Chondrocyte (in vitro differentiated cells): ENCODE measurements at regions not wholly inside any gene's neighbourhood (a gene's known extent, or its start where the extent isn't known, plus 50 kb on each side); places are given as distances from the start of the nearest gene placed in this dataset.

Experiments used
- DNase-seq: peaks from one replicate; pipeline ENCODE4 v3.0.0; 2021; ENCODE audit warnings: mixed read lengths, low spot score
- H3K27ac Mint-ChIP-seq: one replicate; pipeline ENCODE4 v1.8.0; 2021; ENCODE audit warnings: mild to moderate bottlenecking, moderate library complexity, mixed read lengths; ENCODE audit not compliant: unreplicated experiment
- H3K27me3 Mint-ChIP-seq: 2 replicates; pipeline ENCODE4 v1.8.0; 2021; ENCODE audit warnings: low read depth, mixed read lengths
- H3K36me3 Mint-ChIP-seq: 2 replicates; pipeline ENCODE4 v1.8.0; 2021; ENCODE audit warnings: low read depth, mixed read lengths
- H3K4me1 Mint-ChIP-seq: 2 replicates; pipeline ENCODE4 v1.8.0; 2021; ENCODE audit warnings: low read depth, mild to moderate bottlenecking, mixed read lengths
- H3K4me3 Mint-ChIP-seq: one replicate; pipeline ENCODE4 v1.8.0; 2021; ENCODE audit warnings: mild to moderate bottlenecking, moderate library complexity, mixed read lengths; ENCODE audit not compliant: unreplicated experiment
- H3K9me3 Mint-ChIP-seq: 2 replicates; pipeline ENCODE4 v1.8.0; 2021; ENCODE audit warnings: low read depth, mixed read lengths
- TF ChIP-seq, protein P1 (sequence below): fragments of 200-600 bp; sonication (generic); IDR thresholded peaks from 2 replicates; pipeline ENCODE4 v1.5.0; 2021; ENCODE audit warnings: antibody characterized with exemption, mild to moderate bottlenecking, moderate library complexity

DNA sequence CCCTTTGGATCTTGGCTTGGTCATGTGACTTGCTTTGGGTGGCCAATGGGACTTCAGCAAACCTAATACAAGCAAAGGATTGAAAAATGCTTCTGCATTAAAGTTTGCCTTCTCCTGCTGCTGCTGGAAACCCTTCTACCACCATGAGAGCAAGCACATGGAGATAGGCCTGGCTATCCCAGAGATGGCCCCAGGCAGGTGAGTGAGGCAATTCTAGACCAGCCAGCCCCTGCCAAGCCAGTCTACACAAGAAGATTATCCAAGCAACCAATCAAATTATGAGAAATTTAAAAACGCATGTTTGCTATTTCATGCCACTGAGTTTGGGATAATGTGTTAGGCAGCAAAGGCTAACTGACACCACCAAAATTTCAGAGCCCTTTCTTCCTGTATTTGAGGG, 274.3 kb downstream of the TFAP2C start:
- Mint-ChIP-seq H3K9me3 (peaks cover 13% of the 10 kb centered on the region), H3K27me3 (peaks cover 1% of the 10 kb centered on the region), H3K36me3 (peaks cover 4% of the 10 kb centered on the region), H3K4me1 (no peaks in the 10 kb centered on the region), H3K4me3 (no peak overlapping the region), H3K27ac (no peak overlapping the region)
- TF ChIP-seq, protein P1, sequence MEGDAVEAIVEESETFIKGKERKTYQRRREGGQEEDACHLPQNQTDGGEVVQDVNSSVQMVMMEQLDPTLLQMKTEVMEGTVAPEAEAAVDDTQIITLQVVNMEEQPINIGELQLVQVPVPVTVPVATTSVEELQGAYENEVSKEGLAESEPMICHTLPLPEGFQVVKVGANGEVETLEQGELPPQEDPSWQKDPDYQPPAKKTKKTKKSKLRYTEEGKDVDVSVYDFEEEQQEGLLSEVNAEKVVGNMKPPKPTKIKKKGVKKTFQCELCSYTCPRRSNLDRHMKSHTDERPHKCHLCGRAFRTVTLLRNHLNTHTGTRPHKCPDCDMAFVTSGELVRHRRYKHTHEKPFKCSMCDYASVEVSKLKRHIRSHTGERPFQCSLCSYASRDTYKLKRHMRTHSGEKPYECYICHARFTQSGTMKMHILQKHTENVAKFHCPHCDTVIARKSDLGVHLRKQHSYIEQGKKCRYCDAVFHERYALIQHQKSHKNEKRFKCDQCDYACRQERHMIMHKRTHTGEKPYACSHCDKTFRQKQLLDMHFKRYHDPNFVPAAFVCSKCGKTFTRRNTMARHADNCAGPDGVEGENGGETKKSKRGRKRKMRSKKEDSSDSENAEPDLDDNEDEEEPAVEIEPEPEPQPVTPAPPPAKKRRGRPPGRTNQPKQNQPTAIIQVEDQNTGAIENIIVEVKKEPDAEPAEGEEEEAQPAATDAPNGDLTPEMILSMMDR: no peak
- no peak for DNase-seq

DNA sequence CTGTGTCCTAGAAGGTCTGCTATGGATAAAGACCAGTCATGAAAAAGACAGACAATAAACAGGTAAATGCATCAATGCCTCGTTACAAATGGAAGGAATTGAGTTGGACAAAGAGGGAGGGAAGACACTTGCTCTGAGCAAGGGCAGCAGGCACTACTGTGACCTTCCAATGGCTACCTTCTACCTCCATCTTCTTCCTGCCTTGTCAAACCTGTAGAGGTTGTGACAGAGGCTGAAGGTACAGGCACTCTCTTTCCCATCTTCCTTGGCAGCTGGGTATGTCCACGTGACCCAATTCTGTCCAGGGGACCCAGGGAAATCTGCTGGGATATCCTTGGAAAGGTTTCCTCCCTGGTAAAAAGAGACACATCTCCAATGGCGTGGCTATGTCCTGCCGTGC, 274.8 kb downstream of the TFAP2C start:
- no peak overlapping the region for H3K4me3 Mint-ChIP-seq
- H3K9me3 Mint-ChIP-seq: peaks cover 13% of the 10 kb centered on the region
- TF ChIP-seq, protein P1: no peak
- H3K4me1 Mint-ChIP-seq: no peaks in the 10 kb centered on the region
- peaks cover 4% of the 10 kb centered on the region for H3K36me3 Mint-ChIP-seq
- no peak for DNase-seq
- H3K27ac Mint-ChIP-seq: no peak overlapping the region
- H3K27me3 Mint-ChIP-seq: peaks cover 1% of the 10 kb centered on the region

DNA sequence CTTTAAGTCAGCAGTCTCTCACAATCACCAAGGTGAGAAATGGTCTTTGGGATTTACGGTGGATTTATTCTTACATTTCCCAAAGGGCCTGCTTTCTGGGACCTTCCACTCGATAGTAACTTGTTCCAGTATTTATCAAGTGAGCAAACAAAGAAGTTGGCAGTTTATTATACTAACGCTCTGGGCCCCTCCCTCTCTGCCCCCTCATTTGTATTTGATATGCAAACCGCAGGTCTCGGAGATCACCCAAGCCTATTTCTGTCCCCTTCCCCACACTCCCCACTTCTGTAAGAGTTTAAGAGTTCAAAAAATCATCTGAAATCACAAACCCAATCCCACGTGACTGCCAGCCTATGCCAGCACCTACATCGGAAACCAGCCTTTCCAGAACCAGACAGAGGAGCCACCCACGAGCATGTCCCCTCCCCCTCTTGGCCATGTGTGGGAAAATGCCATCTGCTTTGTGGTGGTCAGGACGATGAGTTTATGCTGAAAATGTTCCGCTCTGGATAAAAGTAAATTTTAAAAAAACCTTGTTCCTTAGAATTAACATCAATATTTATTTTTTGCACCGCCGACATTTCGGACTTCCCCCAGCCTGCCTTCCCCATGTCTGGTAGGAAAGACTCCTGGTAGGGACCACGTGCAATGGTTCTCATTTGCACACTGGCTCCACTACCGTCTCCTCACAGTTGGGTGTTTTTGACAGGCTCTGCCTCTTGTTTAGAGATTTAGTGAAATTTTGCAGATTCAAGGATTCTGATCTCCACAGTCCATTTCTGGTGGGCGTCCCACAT, 281.0 kb downstream of the TFAP2C start:
- no peaks in the 10 kb centered on the region for H3K4me1 Mint-ChIP-seq
- no peak overlapping the region for H3K27ac Mint-ChIP-seq
- no peaks in the 10 kb centered on the region for H3K9me3 Mint-ChIP-seq
- H3K27me3 Mint-ChIP-seq: no peaks in the 10 kb centered on the region
- no peaks in the 10 kb centered on the region for H3K36me3 Mint-ChIP-seq
- DNase-seq: no peak
- TF ChIP-seq, protein P1: no peak
- H3K4me3 Mint-ChIP-seq: no peak overlapping the region

DNA sequence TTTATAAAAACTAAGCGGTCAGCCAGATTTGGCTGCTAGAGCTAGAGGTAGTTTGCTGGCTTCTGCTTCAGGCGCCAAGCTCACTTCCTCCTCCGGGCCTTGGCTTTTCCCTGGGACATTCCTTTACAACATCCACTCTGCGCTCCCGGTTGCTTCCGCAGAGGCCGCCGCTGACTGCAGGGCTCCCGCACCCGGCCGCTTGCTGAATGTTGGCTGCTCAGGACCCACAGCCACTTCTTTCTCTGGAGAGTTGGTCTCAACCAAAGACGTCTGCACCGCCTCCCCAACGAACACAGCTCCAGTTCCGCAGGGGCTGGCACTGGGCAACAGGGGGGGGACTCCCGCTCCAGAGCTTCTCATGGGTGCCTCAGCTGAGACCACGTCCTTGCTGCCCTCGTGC, 282.8 kb downstream of the TFAP2C start:
- TF ChIP-seq, protein P1: no peak
- Mint-ChIP-seq H3K27me3 (no peaks in the 10 kb centered on the region), H3K36me3 (no peaks in the 10 kb centered on the region), H3K9me3 (no peaks in the 10 kb centered on the region), H3K4me3 (no peak overlapping the region), H3K27ac (no peak overlapping the region), H3K4me1 (no peaks in the 10 kb centered on the region)
- no peak for DNase-seq

DNA sequence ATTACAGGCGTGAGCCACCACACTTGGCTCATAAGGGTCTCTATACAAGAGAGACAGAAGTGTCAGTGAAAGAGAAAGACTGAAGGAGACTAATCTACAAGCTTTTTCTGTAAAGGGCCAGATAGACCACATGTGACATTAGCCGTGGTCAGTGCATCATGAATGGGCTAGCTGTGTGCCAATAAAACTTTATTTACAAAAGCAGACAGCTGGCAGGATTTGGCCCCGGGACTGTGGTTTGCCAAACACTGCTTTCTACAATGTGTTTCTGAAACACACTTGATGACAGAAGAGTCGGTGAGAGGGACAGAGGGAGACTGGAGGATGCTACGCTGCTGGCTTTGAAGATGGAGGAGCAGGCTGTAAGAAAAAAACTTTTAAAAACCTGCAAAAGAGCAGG, 285.4 kb downstream of the TFAP2C start:
- DNase-seq: no peak
- H3K9me3 Mint-ChIP-seq: no peaks in the 10 kb centered on the region
- no peak overlapping the region for H3K27ac Mint-ChIP-seq
- TF ChIP-seq, protein P1: no peak
- H3K4me1 Mint-ChIP-seq: no peaks in the 10 kb centered on the region
- H3K27me3 Mint-ChIP-seq: peaks cover 1% of the 10 kb centered on the region
- H3K4me3 Mint-ChIP-seq: no peak overlapping the region
- no peaks in the 10 kb centered on the region for H3K36me3 Mint-ChIP-seq
